ENCODE measurements at regions not wholly inside any gene's neighbourhood (a gene's known extent, or its start where the extent isn't known, plus 50 kb on each side); places are given as distances from the start of the nearest gene placed in this dataset.

DNA sequence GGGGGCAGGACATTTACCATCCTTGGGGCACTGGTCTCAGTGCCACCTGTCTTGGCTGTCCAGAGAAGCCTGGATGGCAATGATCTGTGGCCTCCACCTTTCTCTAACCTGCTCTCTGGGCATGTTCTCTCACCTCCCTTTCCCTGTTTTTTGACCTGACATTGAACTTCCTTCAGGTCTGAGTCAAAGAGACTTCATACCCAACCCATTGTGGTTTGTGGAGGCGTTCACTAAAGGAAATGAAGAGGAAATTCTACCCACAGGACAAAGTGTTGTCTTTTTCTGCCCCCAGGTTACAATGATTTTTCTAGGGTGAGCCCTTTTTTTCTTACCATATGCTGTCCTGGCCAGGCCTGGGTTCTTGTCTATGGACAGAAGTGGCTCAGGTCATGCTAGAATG, 76.6 kb downstream of the CYP26A1 start:
- peaks cover 0 to 11% (median 0%) of the 10 kb centered on the region in 3 donors for H3K9me3 ChIP-seq
- intact Hi-C loops (cut with DNase I) = no loop called here
- TF ChIP-seq, protein P1, sequence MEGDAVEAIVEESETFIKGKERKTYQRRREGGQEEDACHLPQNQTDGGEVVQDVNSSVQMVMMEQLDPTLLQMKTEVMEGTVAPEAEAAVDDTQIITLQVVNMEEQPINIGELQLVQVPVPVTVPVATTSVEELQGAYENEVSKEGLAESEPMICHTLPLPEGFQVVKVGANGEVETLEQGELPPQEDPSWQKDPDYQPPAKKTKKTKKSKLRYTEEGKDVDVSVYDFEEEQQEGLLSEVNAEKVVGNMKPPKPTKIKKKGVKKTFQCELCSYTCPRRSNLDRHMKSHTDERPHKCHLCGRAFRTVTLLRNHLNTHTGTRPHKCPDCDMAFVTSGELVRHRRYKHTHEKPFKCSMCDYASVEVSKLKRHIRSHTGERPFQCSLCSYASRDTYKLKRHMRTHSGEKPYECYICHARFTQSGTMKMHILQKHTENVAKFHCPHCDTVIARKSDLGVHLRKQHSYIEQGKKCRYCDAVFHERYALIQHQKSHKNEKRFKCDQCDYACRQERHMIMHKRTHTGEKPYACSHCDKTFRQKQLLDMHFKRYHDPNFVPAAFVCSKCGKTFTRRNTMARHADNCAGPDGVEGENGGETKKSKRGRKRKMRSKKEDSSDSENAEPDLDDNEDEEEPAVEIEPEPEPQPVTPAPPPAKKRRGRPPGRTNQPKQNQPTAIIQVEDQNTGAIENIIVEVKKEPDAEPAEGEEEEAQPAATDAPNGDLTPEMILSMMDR (IDR thresholded peaks at IDR 0.05) = no peak
- H3K36me3 ChIP-seq = no peaks in the 10 kb centered on the region
- H3K4me3 ChIP-seq = no peak overlapping the region
- WGBS, 2 donors = 8 to 30% methylated on average over 1 of the region's 1 CpG
- peaks cover 0 to 18% (median 0%) of the 10 kb centered on the region in 3 donors for H3K4me1 ChIP-seq
- H3K27ac ChIP-seq = no peak overlapping the region
- no peak for DNase-seq
- peaks cover 0 to 24% (median 0%) of the 10 kb centered on the region in 4 donors for H3K27me3 ChIP-seq

DNA sequence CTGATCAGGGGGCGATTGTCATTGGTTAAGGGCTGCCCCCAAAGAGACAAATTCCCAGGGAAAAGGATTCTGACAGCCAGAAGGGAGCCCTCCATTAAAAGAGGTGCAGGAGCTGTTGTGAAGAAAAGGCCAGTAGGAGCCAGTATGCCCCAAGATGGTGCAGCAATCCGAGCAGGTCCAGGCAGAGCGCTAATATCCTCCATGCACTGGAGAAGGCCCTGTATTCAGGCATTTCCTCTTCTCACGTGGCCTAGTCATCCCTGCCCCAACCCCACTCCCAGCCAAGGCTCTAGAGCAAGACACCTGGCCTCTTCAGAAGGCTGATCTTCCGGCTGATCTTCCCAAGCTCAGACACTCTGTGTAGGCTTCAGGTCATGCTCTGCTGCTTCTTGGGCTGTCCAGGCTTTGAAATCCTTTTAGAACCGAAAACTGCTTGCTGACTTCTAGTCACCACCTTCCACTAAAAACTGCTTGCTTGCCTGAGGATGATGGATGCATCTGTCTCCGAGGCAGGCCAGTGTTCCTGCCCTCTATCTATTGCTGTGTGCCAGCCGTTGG, 77.4 kb downstream of the CYP26A1 start:
- DNase-seq = no peak
- intact Hi-C loops (cut with DNase I) = no loop called here
- no peaks in the 10 kb centered on the region for H3K36me3 ChIP-seq
- peaks cover 0 to 18% (median 0%) of the 10 kb centered on the region in 3 donors for H3K4me1 ChIP-seq
- no peak overlapping the region for H3K27ac ChIP-seq
- no peak for TF ChIP-seq POLR2A (IDR thresholded peaks at IDR 0.05)
- TF ChIP-seq, protein P1 (IDR thresholded peaks at IDR 0.05) = no peak
- peaks cover 0 to 11% (median 0%) of the 10 kb centered on the region in 3 donors for H3K9me3 ChIP-seq
- no peak overlapping the region for H3K4me3 ChIP-seq
- 72 to 81% methylated on average over 7 to 8 of the region's 8 CpGs for WGBS, 2 donors
- H3K27me3 ChIP-seq = peaks cover 0 to 17% (median 0%) of the 10 kb centered on the region in 4 donors

DNA sequence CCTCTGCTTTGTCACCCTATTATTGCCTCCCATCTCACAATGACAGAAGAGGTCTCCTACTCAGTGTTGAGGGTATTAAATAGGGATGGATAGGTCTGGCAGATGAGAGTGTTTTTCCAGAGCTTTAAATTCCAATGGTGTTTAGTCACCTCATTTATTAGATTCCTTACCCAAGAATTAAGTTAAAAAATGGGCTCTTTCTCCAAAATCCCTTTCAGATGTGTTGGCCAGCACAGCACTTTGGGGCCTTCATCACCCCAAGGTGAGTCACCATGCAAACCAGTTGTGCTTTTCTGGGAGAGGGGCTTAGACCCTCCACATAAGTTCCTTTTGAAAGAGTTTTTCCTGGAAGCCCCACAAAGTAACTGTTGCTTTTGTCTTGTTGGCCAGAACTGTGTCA, 78.4 kb downstream of the CYP26A1 start:
- no peak overlapping the region for H3K27ac ChIP-seq
- intact Hi-C loops (cut with DNase I) = no loop called here
- H3K4me3 ChIP-seq = no peak overlapping the region
- peaks cover 0 to 18% (median 0%) of the 10 kb centered on the region in 3 donors for H3K4me1 ChIP-seq
- TF ChIP-seq POLR2A (IDR thresholded peaks at IDR 0.05) = no peak
- TF ChIP-seq, protein P1 (IDR thresholded peaks at IDR 0.05) = no peak
- peaks cover 0 to 11% (median 0%) of the 10 kb centered on the region in 3 donors for H3K9me3 ChIP-seq
- H3K27me3 ChIP-seq = peaks cover 0 to 16% (median 0%) of the 10 kb centered on the region in 4 donors
- no peak for DNase-seq
- H3K36me3 ChIP-seq = no peaks in the 10 kb centered on the region

DNA sequence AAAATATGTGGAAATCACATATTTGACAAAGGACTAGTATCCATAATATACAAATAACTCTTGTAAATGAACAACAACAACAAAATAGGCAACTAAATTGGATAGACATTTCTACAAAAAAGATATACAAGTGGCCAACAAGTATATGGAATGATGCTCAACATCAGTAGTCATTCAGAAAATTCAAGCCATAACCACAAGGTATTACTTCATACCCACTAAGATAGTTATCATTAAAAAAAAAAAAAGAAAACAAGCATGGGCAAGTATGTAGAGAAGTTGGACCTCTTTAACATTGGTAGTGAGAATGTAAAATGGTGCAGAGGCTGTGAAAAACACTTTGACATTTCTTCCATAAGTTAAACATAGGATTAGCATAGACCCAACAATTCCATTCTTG, 80.8 kb downstream of the CYP26A1 start:
- no peak for TF ChIP-seq POLR2A (IDR thresholded peaks at IDR 0.05)
- TF ChIP-seq, protein P1 (IDR thresholded peaks at IDR 0.05) = no peak
- H3K4me1 ChIP-seq = peaks cover 0 to 4% (median 0%) of the 10 kb centered on the region in 3 donors
- no peaks in the 10 kb centered on the region for H3K36me3 ChIP-seq
- no peak for DNase-seq
- H3K27me3 ChIP-seq = no peaks in the 10 kb centered on the region
- intact Hi-C loops (cut with DNase I) = no loop called here
- no peak overlapping the region for H3K4me3 ChIP-seq
- peaks cover 0 to 11% (median 0%) of the 10 kb centered on the region in 3 donors for H3K9me3 ChIP-seq
- no peak overlapping the region for H3K27ac ChIP-seq

DNA sequence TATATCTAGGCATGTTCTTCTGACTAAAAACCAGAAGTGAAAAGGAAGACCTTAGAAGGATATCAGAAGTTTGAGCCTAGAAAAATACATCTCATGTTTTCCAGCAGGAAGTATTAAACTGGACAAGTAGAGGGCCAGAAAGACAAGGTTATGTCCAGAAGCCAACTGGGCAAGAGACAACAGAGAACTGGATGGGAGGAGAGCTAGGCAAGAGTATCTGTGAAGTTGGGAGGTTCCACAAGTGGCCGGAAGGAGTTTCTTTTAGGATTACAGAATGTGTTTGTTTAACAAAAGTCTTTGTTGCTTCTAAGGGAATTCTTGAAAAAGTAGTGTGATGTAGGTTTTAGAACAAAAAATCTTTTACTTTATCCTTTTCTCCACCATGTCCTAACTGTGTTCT, 86.4 kb downstream of the CYP26A1 start:
- H3K4me3 ChIP-seq = no peak overlapping the region
- H3K4me1 ChIP-seq = no peaks in the 10 kb centered on the region
- H3K9me3 ChIP-seq = no peaks in the 10 kb centered on the region
- no peaks in the 10 kb centered on the region for H3K27me3 ChIP-seq
- no peak for DNase-seq
- intact Hi-C loops (cut with DNase I) = no loop called here
- no peaks in the 10 kb centered on the region for H3K36me3 ChIP-seq
- no peak overlapping the region for H3K27ac ChIP-seq
- TF ChIP-seq, protein P1 (IDR thresholded peaks at IDR 0.05) = no peak
- TF ChIP-seq POLR2A (IDR thresholded peaks at IDR 0.05) = no peak
- WGBS, 2 donors = 76 to 77% methylated on average over 1 of the region's 1 CpG

All from esophagus squamous epithelium (tissue), 5 donors.